ENCODE measurements at regions not wholly inside any gene's neighbourhood (a gene's known extent, or its start where the extent isn't known, plus 50 kb on each side); places are given as distances from the start of the nearest gene placed in this dataset.
"Not testable (repeated sequence)": the region's sequence is repeated elsewhere in the genome, so short reads cannot be mapped to it uniquely, and the experiment has no call there.

DNA sequence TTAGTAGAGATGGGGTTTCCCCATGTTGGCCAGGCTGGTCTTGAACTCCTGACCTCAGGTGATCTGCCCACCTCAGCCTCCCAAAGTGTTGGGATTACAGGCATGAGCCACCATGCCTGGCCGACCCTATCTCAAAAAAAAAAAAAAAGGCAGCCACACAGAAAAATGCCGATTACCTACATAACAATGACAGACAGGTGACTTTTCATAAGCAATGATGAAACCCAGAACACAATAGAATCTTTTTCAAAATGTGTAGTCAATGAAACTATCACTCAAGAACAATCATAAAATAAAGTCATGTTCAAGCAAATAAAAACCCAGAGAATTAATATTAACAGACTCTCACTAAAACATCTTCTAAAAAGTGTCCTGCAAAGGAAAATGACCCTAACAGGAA lies 135.6 kb upstream of the MVB12B start:
- not testable (repeated sequence) for DNase-seq

- DNase-seq = no peak
Measured at GRCh38 chr9:126198854-126199253, 127.8 kb upstream of the MVB12B start.

GRCh38 chr9:126203313-126203712 lies 123.3 kb upstream of the MVB12B start:
- DNase-seq = no peak

GRCh38 chr9:126204197-126204596 lies 122.4 kb upstream of the MVB12B start:
- no peak for DNase-seq

GRCh38 chr9:126204708-126205225 lies 121.9 kb upstream of the MVB12B start:
- no peak for DNase-seq

GRCh38 chr9:126205265-126205664 lies 121.4 kb upstream of the MVB12B start:
- DNase-seq = no peak

DNA sequence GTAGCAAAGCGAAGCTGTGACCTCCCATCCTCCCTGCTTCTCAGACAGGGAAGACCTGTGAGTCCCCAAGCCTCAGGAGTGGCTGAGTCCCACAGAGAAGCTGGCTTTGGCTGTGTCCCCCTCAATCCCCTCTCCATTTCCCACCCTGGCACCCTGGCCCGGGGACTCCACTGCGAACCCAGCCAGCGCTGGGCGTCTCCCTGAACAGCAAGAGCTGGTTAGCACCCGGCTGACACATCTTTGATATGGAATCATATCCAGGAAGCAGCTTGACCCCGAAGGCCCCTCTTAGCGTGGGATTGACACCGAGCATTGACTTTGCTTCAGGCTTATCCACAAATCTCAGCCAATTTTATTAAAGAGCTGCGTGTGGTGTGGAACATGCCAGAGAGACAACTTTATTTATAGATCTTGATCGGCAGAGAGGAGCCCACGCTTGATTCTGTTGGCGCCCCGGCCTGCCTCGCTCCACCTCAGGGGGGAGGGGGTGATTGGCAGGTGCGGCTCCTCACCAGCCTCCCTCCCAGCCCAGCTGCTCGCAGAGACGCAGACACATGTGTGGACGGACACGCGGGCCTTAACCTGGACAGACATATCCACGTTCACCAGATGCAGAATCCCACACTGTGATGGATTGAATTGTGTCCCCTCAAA lies 120.7 kb upstream of the MVB12B start:
- DNase-seq = no peak

- DNase-seq = no peak
Measured at GRCh38 chr9:126207256-126207655, 119.4 kb upstream of the MVB12B start.

GRCh38 chr9:126208216-126208758 lies 118.3 kb upstream of the MVB12B start:
- DNase-seq = no peak

GRCh38 chr9:126211441-126212074 lies 115.1 kb upstream of the MVB12B start:
- no peak for DNase-seq

GRCh38 chr9:126215486-126215885 lies 111.1 kb upstream of the MVB12B start:
- no peak for DNase-seq

GRCh38 chr9:126216826-126217225 lies 109.8 kb upstream of the MVB12B start:
- no peak for DNase-seq

GRCh38 chr9:126217250-126217653 lies 109.4 kb upstream of the MVB12B start:
- no peak for DNase-seq

- DNase-seq = no peak
Measured at GRCh38 chr9:126217797-126218196, 108.8 kb upstream of the MVB12B start.

DNA sequence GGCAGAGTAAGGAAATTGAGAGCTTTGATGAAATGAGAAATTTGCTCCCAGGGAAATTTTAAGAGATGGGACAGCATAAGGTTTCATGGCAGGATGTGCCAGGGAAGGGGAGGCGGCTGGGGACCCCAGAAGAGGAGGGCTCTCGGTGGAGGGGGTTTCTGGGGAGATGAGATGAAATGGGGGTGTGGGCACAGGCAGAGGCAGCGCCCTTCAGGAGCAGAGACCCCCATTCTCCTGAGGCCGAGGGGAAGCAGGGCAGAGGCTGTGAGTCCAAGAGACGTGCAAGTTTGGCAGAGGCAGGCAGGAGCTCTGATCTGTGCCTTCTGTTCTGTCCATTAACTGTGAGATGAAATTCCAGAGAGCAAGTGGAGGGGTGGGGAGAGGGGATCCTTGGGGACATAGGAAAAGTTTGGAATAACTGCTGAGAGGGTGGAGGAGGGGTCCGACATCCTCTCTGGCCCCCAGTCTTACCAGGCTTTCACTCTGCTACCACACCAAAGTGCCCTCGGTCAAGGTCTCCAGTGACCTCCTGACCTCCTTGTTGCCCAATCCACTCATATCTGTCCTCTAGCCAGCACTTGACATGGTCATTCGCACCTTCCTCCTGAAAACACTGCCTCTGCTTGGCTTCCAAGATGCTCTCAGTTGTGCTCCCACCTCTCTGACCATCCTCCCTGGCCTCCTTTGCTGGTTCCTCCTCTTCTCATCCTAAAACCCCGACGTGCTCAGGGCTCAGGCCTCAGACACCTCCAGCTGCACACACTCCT lies 108.1 kb upstream of the MVB12B start:
- no peak for DNase-seq

- DNase-seq = no peak
Measured at GRCh38 chr9:126219166-126219565, 107.5 kb upstream of the MVB12B start.

DNA sequence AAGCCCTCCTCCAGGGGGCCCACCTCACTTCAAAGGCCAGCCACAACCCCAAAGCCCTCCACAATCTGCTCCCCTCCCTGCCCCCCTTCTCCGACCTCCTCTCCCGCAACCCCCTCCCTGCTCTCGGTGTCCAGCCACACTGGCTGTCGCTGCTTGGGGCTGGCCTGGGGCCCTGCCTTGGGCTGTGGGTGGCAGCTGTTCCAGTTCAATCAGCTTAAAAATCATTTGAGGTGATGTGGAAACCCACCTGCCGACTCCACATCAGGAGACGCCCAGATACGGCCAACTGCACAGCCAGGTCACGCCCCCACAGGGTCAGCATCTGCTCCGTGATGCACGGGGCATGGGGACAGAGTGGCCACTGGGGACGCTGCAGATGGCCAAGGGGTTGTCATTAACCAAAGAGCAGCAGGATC lies 107.0 kb upstream of the MVB12B start:
- DNase-seq = no peak

DNA sequence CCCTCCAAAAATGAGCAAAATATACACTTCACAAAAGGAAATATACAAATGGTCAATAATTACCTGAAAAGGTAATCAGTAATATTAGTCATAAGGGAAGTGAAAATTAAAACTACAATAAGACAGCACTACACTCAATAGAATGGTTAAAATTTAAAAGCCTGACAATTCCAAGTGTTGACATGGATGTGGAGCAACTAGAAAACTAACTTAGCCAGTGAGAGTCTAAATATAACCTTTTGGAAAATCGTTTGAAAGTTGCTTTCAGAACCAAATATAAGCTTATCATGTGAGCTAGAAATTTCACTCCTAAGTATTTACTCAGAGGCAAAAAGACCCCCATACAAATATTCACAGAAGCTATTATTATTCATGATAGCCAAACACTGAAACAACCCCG lies 105.1 kb upstream of the MVB12B start:
- DNase-seq = no peak

DNA sequence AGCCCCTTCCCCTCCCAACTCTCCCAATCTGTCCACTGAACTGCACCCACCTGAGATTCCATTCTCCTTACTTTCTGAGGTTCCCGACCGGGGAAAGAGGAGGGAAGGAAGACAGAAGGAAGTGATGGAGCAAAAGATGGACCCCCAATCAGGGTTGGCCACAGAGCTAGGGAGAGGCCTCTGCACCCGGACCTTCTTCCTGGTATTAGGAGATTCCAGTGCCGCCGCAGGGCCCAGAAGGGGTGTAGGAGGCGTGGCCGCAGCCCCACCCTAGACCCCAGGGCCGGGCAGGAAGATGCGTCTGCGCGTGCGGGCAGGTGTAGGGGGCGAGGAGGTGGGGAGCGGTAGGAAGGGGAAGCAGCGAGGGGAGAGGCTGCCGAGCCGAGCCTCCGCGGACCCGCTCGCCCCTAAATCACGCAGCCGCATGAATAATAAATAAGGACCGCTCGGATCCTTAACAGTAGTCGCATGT lies 104.2 kb upstream of the MVB12B start:
- DNase-seq = no peak

DNA sequence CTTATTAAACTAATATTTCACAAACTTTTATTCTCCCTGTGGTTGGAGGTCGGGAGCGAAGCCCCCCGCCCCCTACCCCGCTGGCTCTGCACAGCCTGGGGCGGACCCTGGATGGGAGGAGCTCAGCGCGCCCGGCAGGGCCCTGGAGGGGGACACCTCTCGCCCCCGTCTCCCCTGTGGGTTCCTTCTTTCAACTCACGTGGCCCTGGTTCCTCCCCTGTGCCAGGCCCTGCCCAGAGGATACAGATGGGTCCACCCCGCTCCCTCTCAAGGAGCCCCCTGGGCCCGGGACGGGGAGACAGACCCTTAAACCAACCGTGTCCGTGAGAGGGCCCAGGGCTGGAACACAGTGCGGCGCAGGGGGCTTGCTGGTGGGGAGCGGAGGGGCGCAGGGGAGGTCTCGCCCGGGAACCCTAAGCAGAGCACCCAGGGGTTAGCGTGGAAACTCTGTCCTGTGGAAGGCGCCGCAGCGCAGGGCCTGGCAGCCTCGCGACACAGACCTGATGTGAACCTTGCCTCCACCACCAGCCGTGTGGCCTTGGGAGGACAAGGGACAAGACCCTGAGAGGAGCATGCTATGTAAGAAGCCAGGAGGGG lies 103.7 kb upstream of the MVB12B start:
- no peak for DNase-seq

- no peak for DNase-seq
Measured at GRCh38 chr9:126223798-126224531, 102.7 kb upstream of the MVB12B start.
